ENCODE measurements at regions not wholly inside any gene's neighbourhood (a gene's known extent, or its start where the extent isn't known, plus 50 kb on each side); places are given as distances from the start of the nearest gene placed in this dataset.

GRCh38 chr12:84422340-84422739, 490.3 kb downstream of the SLC6A15 start:
- no peak overlapping the region for H3K4me2 ChIP-seq (ENCODE audit: insufficient read depth in 1 of 2, low read depth in 2 of 2, low read length in 2 of 2)
- H3K79me1 ChIP-seq (ENCODE audit: low read depth, low read length): no peaks in the 10 kb centered on the region
- H2BK20ac ChIP-seq (ENCODE audit: low read length): no peak overlapping the region
- H4K91ac ChIP-seq (replicated peaks; ENCODE audit: insufficient read length, low read length): no peak overlapping the region
- no peak overlapping the region for H2BK5ac ChIP-seq (ENCODE audit: low read depth, low read length)
- no peak for TF ChIP-seq SP4 (IDR thresholded peaks at IDR 0.05; ENCODE audit: low read length)
- TF ChIP-seq SUZ12 (IDR thresholded peaks at IDR 0.05; ENCODE audit: low read length): no peak
- TF ChIP-seq CHD2 (IDR thresholded peaks at IDR 0.05; ENCODE audit: low read length): no peak
- no peak for TF ChIP-seq USF2 (IDR thresholded peaks at IDR 0.05; ENCODE audit: low read length)
- TF ChIP-seq TCF12 (IDR thresholded peaks at IDR 0.05; ENCODE audit: low read depth, low read length): no peak
- H2BK15ac ChIP-seq (ENCODE audit: low read length): no peak overlapping the region
- WGBS, 2 experiments (ENCODE audit: extremely low coverage in 1 of 2, insufficient coverage in 1 of 2, insufficient read length in 1 of 2, insufficient replicate concordance in 2 of 2, low coverage in 1 of 2, low lambda C conversion rate in 2 of 2, missing lambda C conversion rate in 1 of 2): 88% methylated on average over 2 of the region's 2 CpGs; no CpG with 5 or more reads in 1 of the 2 experiments
- no peak overlapping the region for H3K14ac ChIP-seq (ENCODE audit: insufficient read length)
- no peak overlapping the region for H4K5ac ChIP-seq (ENCODE audit: insufficient read length, low read depth, low read length)
- no peak overlapping the region for H3K27ac ChIP-seq (ENCODE audit: low read depth, low read length)
- no peaks in the 10 kb centered on the region for H3K4me1 ChIP-seq (replicated peaks in 1 of 4; ENCODE audit: control insufficient read depth in 3 of 4, insufficient read depth in 4 of 4, low read length in 3 of 4)
- H4K20me1 ChIP-seq (replicated peaks in 1 of 2; ENCODE audit: control insufficient read depth in 1 of 2, insufficient read depth in 2 of 2, low read length in 2 of 2): no peaks in the 10 kb centered on the region
- DNase-seq (ENCODE audit: low read depth in 1 of 2, low spot score in 2 of 2) (no peak), FAIRE-seq (no peak)
- H3K27me3 ChIP-seq (replicated peaks in 1 of 4; ENCODE audit: control insufficient read depth in 3 of 4, extremely low read depth in 1 of 4, insufficient read depth in 3 of 4, low read length in 3 of 4): no peaks in the 10 kb centered on the region
- no peak overlapping the region for H2AFZ ChIP-seq (ENCODE audit: low read length)
- H3K4ac ChIP-seq (replicated peaks; ENCODE audit: insufficient read length, low read depth, low read length): no peak overlapping the region
- H2BK120ac ChIP-seq (replicated peaks; ENCODE audit: low read depth, low read length): no peak overlapping the region
- ChIA-PET CTCF (ENCODE audit: partially characterized antibody) (interaction anchor here (0.9 kb wide), 1 partner anchor 22 kb away, joined by 3 read pairs; no protein-coding TSS in a partner anchor), POLR2A (ENCODE audit: partially characterized antibody) (no interaction called here)
- no peaks in the 10 kb centered on the region for H3K9me3 ChIP-seq (ENCODE audit: insufficient read depth in 2 of 2, low read depth in 1 of 2, low read length in 1 of 2)
- H3K9ac ChIP-seq (replicated peaks in 1 of 4; ENCODE audit: extremely low read depth in 1 of 4, low read depth in 3 of 4, low read length in 3 of 4): no peak overlapping the region
- no peak overlapping the region for H2AK5ac ChIP-seq (ENCODE audit: low read depth, low read length)
- H3K36me3 ChIP-seq (ENCODE audit: control insufficient read depth in 2 of 4, insufficient read depth in 4 of 4, low read length in 3 of 4): no peaks in the 10 kb centered on the region
- no peak overlapping the region for H2BK12ac ChIP-seq (ENCODE audit: low read depth, low read length)
- no peak overlapping the region for H3K4me3 ChIP-seq (ENCODE audit: extremely low read depth in 1 of 4, insufficient read depth in 2 of 4, low read depth in 3 of 4, low read length in 4 of 4)
- no peaks in the 10 kb centered on the region for H3K79me2 ChIP-seq (ENCODE audit: control insufficient read depth in 1 of 2, insufficient read depth in 2 of 2, low read length in 2 of 2)
- H3K56ac ChIP-seq (replicated peaks; ENCODE audit: insufficient read length, low read depth, low read length): no peak overlapping the region
- H3K23me2 ChIP-seq (ENCODE audit: low read depth, low read length): no peaks in the 10 kb centered on the region
- no peak overlapping the region for H3K23ac ChIP-seq (ENCODE audit: insufficient read length)
- H3K18ac ChIP-seq (ENCODE audit: extremely low read depth, low read length): no peak overlapping the region
- no peak overlapping the region for H4K8ac ChIP-seq (ENCODE audit: extremely low read depth, insufficient read depth, low read length)

Data from H1 (cell line).